GM19328 (cell line): ENCODE measurements at regions not wholly inside any gene's neighbourhood (a gene's known extent, or its start where the extent isn't known, plus 50 kb on each side); places are given as distances from the start of the nearest gene placed in this dataset.
"Not testable (repeated sequence)": the region's sequence is repeated elsewhere in the genome, so short reads cannot be mapped to it uniquely, and the experiment has no call there.

ENCODE experiments used
- ATAC-seq: cut with Tn5 transposase; IDR thresholded peaks from one replicate; pipeline ENCODE4 v1.9.1; 2021; ENCODE audit warnings: mild to moderate bottlenecking, moderate library complexity; ENCODE audit not compliant: unreplicated experiment

GRCh38 chr3:143175940-143176894 is 56.6 kb downstream of the CHST2 start:
- not testable (repeated sequence) for ATAC-seq

GRCh38 chr3:143177965-143178364 is 58.4 kb downstream of the CHST2 start:
- ATAC-seq: not testable (repeated sequence)

- ATAC-seq: not testable (repeated sequence)
These were observed 59.4 kb downstream of the CHST2 start for GRCh38 chr3:143178775-143179548.

GRCh38 chr3:143179603-143180002 is 60.0 kb downstream of the CHST2 start:
- no peak for ATAC-seq

GRCh38 chr3:143180860-143181259 is 61.3 kb downstream of the CHST2 start:
- not testable (repeated sequence) for ATAC-seq

DNA sequence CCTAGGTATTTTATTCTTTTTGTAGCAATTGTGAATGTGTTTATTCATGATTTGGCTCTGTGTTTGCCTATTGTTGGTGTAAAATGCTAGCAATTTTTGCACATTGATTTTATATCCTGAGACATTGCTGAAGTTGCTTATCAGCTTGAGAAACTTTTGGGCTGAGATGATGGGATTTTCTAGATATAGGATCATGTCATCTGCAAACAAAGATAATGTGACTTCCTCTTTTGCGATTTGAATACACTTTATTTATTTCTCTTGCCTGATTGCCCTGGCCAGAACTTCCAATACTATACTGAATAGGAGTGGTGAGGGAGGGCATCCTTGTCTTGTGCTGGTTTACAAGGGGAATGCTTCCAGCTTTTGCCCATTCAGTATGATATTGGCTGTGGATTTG is 62.4 kb downstream of the CHST2 start:
- ATAC-seq: not testable (repeated sequence)

- ATAC-seq: no peak
These were observed 63.5 kb downstream of the CHST2 start for GRCh38 chr3:143182866-143183664.

DNA sequence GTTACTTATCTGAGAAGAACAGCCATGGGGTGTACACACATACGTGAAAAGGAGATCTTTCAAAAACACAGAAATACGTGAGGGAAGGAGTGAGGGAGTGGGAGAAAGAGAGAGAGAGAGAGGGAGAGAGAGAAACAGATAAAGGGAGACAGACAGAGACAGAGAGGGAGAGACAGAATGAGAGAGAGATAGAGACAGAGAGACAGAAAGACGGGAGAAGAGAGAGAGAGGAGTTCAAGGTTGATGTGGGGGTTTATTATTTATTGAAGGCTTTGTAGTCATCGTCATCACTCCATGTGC is 64.0 kb downstream of the CHST2 start:
- no peak for ATAC-seq

- ATAC-seq: no peak
These were observed 64.5 kb downstream of the CHST2 start for GRCh38 chr3:143184099-143184498.

DNA sequence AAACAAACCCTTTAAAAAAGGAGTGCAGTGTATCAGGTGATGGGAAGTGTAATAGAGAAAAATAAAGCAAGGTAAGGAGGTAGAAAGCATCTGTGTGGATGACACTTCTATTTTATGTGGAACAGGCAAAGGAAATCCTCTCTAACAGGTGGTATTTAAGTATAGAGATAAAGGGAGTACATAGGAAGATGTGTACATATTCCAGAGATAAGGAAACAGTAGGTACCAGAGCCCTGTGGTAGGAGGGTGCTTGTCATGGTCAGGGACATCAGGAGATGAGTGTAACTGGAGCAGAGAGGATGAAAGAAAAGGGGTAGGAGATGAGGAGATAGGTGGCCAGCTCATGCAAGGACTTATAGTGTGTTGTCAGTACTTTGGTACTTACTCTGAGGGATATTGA is 65.8 kb downstream of the CHST2 start:
- ATAC-seq: no peak

DNA sequence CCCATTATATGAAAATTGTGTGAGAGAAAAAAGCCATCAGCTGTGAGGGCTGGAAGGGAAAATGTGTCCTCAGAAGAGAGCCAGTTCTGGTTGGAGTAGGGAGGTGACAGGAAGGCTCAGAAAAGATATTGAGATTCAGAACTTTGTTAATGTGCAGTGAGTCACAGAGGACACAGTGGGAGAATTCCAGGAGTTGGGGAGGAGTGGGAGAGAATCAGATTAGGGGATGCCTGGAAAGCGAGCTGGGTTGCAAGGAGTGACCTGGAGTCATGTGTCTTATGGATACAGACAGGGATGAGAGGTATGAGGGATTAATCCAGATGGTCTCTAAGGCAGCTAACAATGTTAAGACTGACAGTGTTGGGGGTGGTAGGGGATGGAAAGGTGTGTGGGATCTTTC is 67.5 kb downstream of the CHST2 start:
- ATAC-seq: no peak

GRCh38 chr3:143188881-143189280 is 69.3 kb downstream of the CHST2 start:
- no peak for ATAC-seq

- ATAC-seq: no peak
These were observed 70.5 kb downstream of the CHST2 start for GRCh38 chr3:143190101-143190500.

- no peak for ATAC-seq
These were observed 72.6 kb downstream of the CHST2 start for GRCh38 chr3:143192193-143192592.

- ATAC-seq: no peak
These were observed 80.7 kb downstream of the CHST2 start for GRCh38 chr3:143200001-143200924.

DNA sequence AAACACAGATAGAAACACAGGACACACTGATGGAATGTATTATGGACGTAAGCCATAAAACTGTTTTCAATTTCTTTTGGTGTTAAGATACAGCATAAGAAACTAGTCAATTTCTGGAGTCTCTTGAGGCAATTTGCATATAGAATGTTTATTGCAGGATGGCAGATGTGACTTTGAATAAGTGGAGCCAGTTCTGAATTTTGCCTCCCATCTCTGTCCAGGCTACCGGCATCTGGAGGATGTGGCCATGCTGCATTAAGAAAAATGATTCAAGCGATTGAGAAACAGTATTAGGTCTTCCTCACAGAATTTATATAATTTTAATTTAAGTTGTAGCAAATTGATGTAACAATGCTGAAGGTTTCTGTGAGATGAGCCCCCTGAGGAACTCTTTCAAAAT is 81.5 kb downstream of the CHST2 start:
- no peak for ATAC-seq

DNA sequence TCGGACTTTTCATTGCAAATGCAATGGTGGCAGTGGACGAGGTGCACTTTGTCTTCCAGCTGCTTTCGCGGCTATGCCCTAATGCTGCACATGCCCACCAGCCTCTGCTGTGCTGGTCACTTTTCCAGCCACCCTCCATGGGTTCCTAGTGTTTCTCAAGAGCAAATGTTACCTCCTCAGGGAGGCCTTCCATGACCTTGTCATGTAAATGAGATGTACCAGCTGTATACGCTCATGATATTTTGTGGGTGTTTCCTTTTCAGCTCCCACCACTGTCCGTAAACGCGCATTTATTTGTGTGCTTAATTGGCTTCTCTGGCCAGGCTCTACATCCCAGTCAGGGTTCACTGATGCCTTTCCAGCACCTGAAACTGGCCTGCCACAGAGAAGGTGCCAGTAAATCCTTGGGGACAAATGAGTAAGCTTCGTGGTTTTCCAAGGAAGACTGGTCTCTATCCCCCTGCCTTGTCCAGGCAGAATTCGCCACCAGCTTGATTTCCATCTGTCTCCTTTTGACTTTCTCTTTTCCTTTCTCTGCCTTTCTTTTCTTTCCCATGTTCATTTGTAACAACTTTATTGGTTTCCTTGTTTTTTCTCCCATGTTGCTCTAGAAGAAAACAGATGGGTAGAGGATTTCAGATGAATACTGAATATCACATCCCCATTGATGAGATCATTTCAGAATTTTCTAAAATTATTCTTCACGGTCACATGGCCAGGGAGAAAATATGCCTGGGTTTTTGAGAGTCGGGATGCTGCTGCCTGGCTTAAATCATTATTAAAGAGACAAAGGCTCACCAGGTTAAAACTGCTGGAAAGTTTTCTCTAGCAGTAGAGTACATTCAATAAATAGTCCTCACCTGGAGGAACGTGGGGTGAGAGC is 82.5 kb downstream of the CHST2 start:
- no peak for ATAC-seq

GRCh38 chr3:143203142-143203541 is 83.6 kb downstream of the CHST2 start:
- no peak for ATAC-seq

- no peak for ATAC-seq
These were observed 84.3 kb downstream of the CHST2 start for GRCh38 chr3:143203848-143204247.
